Panc1 (cell line): ENCODE measurements at regions not wholly inside any gene's neighbourhood (a gene's known extent, or its start where the extent isn't known, plus 50 kb on each side); places are given as distances from the start of the nearest gene placed in this dataset.

ENCODE experiments used
- POLR2AphosphoS5 ChIP-seq: IDR thresholded peaks from 2 replicates; pipeline ENCODE4 v1.6.1; 2012; ENCODE audit warnings: mild to moderate bottlenecking, low read depth, low read length, moderate library complexity
- TF ChIP-seq, protein P1 (sequence below): fragments of 450-650 bp; IDR thresholded peaks from 2 replicates; pipeline ENCODE4 v1.5.1; 2017; ENCODE audit warnings: mild to moderate bottlenecking
- TF ChIP-seq, protein P2 (sequence below), 2 experiments: IDR thresholded peaks; 2 replicates each; pipeline ENCODE4 v1.6.1; 2011 to 2012; ENCODE audit warnings: low read depth in 2 of 2, control low read depth in 1 of 2, low read length in 1 of 2, mild to moderate bottlenecking in 1 of 2, moderate library complexity in 1 of 2; ENCODE audit not compliant: insufficient read depth in 1 of 2

DNA sequence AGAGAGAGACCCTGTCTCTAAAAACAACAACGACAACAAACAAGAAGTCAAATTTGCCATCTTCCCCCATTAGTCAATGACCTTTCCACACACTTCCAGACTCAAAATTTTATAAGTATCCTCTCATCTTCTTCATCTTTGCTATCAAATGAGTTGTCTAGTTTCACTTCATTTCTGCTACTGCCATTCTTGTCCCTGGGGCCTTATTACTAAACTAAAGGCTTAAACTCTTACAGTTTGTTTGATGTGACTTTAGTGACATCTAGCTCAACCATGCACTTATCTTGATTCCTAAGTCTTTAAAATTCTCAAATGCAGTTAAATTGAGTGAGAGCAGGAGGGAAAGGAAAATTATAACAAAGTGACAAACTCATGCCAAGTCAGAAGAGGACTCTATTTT is 271.8 kb upstream of the GK2 start:
- TF ChIP-seq, protein P1, sequence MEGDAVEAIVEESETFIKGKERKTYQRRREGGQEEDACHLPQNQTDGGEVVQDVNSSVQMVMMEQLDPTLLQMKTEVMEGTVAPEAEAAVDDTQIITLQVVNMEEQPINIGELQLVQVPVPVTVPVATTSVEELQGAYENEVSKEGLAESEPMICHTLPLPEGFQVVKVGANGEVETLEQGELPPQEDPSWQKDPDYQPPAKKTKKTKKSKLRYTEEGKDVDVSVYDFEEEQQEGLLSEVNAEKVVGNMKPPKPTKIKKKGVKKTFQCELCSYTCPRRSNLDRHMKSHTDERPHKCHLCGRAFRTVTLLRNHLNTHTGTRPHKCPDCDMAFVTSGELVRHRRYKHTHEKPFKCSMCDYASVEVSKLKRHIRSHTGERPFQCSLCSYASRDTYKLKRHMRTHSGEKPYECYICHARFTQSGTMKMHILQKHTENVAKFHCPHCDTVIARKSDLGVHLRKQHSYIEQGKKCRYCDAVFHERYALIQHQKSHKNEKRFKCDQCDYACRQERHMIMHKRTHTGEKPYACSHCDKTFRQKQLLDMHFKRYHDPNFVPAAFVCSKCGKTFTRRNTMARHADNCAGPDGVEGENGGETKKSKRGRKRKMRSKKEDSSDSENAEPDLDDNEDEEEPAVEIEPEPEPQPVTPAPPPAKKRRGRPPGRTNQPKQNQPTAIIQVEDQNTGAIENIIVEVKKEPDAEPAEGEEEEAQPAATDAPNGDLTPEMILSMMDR = no peak
- TF ChIP-seq, protein P2, sequence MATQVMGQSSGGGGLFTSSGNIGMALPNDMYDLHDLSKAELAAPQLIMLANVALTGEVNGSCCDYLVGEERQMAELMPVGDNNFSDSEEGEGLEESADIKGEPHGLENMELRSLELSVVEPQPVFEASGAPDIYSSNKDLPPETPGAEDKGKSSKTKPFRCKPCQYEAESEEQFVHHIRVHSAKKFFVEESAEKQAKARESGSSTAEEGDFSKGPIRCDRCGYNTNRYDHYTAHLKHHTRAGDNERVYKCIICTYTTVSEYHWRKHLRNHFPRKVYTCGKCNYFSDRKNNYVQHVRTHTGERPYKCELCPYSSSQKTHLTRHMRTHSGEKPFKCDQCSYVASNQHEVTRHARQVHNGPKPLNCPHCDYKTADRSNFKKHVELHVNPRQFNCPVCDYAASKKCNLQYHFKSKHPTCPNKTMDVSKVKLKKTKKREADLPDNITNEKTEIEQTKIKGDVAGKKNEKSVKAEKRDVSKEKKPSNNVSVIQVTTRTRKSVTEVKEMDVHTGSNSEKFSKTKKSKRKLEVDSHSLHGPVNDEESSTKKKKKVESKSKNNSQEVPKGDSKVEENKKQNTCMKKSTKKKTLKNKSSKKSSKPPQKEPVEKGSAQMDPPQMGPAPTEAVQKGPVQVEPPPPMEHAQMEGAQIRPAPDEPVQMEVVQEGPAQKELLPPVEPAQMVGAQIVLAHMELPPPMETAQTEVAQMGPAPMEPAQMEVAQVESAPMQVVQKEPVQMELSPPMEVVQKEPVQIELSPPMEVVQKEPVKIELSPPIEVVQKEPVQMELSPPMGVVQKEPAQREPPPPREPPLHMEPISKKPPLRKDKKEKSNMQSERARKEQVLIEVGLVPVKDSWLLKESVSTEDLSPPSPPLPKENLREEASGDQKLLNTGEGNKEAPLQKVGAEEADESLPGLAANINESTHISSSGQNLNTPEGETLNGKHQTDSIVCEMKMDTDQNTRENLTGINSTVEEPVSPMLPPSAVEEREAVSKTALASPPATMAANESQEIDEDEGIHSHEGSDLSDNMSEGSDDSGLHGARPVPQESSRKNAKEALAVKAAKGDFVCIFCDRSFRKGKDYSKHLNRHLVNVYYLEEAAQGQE (IDR thresholded peaks at IDR 0.05; ENCODE audit: insufficient read depth in 1 of 2, low read depth in 2 of 2, low read length in 1 of 2) = no peak
- no peak for TF ChIP-seq POLR2AphosphoS5
